ENCODE measurements at regions not wholly inside any gene's neighbourhood (a gene's known extent, or its start where the extent isn't known, plus 50 kb on each side); places are given as distances from the start of the nearest gene placed in this dataset.

DNA sequence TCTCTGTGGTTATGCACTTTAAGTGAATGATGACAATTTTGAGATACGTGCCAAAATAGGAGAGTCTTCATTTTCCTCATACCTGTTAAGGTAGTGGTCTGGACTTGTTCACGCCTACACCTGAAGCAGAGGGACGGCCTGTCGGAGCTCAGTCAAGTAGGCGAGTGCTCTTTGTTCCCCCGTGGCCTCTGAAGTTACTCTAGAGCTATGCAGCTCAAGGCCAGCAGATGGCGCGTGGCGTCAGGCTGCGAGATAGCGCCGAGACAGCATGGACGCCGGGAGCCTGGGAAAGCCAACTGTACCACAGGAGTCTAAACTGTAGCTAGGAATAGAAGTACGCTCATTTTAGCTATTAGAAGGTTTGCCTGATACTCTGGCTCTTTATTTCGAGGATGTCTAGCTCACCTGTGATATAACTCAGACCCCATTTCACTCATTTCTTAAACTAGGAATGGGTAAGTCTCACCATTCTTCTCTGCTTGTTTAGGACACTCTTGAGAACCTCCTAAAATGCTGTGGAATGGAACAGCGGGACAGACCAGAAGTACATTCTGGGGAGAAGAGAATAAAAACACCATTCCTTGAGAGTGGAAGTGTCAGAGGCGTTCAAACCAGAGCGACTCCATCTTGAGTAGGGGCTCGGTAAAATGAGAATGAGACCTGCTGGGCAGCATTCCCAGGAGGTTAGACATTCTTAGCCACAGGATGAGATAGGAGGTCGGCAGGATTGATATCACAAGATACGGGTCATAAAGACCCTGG, 267.4 kb upstream of the HMGA2 start:
- peak; percentile 44 to 78 (median 75) for DNase-seq

DNA sequence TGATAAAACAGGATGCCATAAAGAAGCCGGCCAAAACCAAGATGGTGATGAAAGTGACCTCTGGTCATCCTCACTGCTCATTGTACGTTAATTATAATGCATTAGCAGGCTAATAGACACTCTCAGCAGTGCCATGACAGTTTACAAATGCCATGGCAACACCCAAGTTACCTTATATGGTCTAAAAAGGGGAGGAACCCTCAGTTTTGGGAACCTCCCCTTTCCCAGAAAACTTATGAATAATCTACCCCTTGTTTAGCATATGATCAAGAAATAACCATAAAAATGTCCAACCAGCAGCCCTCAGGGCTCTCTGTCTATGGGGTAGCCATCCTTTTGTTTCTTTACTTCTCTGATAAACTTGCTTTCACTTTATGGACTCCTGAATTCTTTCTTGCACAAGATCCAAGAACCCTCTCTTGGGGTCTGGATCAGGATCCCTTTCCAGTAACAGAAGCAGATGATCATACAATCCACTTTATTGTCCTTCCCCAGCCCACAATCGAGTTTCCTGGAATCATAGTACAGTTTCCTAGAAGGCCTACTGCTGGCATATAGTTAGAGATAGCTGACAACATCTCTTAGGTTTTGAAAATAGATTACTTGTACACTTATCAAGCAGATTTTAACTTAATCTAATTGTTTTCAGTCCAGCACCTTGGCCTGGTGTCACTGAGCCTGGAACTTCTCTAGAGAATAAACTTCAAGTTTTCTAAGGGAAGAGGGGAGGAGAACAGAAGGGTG, 266.7 kb upstream of the HMGA2 start:
- DNase-seq = no peak

DNA sequence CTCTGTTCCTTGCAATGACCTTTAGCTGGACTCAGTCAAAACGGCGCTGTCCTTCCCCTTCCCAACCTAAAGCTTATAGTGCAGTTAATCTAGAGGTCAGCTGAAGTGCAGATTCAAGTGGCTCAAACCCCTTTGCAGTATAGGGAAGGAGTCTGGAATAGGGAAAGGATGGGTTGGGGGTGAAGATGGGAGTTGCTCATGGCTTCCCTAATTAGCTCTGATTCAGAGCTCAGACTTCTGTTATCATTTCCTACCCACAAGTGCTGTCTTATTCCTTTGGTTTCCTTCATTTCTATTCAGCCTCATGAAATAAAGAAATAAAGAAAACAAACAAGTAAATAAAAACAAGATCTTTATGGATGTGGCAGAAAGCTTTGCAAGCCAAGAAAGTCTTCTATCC, 264.0 kb upstream of the HMGA2 start:
- no peak for DNase-seq

DNA sequence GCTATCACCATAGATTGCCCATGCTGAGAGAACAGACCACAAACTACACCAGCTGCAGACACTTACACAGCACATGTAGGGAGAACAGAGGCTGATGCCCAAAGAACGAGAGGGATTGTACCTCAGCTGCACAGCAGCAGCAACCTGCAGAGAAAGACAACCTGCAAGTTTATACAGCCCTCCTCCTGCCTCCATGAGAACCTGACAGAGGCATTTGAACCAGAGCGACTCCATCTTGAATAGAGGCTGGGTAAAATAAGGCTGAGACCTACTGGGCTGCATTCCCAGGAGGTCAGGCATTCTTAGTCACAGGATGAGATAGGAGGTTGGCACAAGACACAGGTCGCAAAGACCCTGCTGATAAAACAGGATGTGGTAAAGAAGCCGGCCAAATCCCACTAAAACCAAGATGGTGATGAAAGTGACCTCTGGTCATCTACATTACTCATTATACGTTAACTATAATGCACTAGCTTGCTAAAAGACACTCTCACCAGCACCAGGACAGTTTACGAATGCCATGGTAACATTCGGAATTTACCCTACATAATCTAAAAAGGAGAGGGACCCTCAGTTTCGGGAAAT, 262.4 kb upstream of the HMGA2 start:
- DNase-seq = no peak

DNA sequence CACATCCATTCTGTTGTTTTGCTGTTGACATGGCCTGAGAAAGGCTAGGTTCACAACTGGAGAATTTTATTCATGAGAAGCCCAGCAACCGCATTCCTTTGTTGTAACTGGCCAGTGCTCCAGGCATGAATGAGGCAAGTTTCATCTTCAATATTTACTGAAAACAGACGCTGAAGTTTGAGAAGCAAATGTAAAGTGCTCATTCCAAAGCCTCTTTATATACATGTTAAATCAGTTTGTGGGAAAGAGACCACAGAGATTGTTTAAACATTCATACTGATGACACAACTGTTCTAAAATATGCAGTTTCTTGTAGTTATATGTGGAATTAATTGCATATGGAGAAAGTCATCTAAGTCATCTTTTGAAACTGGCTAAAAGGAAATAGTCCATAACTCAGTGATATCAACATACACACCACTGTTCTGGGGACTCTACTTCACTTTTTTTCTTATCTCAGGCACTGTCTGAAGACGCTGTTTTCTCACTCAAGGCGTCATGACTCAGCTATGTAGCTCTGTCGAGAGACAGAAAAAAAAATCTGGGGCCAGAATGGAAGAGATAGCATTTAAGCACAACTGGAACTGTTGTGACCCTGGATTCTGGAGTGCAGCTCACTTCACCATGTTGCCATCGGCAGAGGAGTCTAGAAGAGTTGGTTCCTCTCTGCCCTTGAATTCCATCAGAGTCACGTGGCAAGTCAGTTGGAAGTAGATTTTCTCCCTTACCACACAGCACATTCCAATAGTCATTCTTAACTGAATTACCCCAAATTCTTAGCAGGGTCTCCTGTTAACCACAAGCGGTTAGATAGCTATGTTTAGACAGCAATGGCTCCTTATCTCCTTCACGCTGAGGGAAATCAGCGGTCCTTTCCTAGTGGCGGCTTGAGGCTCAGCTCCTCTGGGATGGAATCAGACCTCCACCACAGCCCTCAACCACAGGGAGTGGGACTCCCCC, 258.4 kb upstream of the HMGA2 start:
- DNase-seq = no peak

DNA sequence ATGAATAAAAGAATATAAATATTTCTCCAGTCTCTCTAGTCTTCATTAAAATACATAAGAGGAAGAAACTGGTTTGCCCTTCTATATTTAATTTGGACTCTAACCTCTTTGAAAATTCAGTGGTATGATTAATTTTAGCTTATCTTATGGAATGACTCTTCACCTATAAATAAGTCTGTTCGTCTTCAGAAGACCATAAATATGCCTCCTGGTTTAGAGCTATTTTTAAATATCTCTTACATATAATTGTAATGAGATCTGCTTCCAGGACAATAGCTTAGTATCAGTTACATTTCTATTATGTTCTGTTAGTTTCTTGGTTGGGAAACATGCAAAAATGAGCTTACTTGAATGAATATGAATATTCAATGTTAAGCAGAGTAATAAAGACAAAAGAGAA, 257.5 kb upstream of the HMGA2 start:
- no peak for DNase-seq

DNA sequence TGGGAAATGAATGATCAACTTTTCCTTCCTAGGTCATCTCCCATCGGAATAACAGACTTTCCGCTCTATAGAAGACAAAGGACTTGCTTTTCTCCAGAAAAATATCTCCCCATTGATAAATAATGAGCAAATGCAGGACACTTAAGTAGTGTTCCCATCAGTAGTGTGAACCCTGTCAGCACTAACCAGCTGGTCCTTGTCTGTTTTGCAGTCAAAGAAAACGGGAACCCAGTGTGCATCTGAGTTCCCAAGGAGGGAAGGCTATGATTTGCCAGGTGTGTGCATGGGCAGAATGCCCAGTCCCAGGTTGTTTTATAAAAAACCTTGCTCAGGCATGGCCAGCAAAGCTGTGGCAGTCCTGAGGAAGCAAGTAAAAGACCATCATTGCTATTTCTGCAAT, 256.5 kb upstream of the HMGA2 start:
- DNase-seq = no peak

DNA sequence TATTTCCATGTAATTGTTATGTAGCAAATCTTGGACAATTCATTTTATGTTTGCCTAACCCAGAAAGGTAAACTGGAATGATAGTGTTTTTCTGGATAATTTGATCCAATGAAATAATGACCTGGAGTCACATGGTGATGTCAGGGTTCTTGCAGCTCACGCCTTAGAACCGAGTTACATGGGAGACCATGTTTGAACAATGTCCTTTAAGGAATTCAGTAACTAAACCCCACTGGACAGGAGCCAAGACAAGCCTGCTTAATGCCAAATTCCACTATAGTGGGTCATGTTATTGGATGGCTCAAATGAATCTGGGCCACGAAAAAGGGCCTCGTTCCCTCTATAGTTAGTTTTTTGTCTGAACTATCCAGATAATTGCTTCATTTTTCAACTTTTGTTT, 255.8 kb upstream of the HMGA2 start:
- no peak for DNase-seq

DNA sequence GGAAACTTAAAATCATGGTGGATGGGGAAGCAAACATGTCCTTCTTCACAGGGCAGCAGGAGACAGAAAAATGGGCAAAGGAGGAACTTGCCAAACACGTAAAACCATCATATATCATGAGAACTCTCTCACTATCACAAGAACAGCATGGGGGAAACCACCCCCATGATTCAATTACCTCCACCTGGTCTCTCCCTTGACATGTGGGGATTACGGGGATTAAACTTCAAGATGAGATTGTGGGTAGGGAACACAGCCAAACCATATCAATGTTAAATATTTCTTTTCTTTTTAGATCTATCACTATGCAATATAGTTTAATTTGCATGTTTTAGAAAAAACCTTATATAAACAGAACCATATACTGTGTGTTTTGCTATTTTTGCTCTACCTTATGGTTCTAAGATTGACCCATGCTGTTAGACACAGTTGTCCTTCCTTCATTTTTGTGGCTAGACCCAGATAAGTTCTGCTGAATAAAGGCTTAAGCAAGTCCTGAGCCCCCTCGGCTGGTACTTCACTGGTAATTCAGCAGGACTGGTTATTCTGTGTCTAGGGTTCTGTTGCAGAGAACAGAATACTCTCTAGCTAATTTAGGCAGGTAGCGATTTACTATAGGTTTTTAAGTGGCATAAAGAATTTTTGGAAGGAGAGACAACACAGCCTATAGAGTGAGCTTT, 253.7 kb upstream of the HMGA2 start:
- no peak for DNase-seq

DNA sequence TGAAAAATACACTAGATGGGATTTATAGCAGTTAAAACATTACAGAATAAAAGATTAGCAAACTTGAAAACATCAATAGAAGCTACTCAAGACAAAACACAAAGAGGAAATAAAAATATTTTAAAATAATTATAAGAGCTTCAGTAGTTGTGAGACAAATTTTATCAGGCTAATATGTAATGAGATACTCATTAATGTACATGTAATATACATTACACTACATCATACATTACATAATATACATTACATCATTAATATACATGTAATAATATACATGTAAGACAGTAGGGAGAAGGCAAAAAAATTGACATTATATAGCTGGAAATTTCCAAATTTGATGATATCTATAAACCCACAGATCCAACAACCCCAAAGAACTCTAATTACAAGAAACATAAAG, 249.4 kb upstream of the HMGA2 start:
- DNase-seq = no peak

DNA sequence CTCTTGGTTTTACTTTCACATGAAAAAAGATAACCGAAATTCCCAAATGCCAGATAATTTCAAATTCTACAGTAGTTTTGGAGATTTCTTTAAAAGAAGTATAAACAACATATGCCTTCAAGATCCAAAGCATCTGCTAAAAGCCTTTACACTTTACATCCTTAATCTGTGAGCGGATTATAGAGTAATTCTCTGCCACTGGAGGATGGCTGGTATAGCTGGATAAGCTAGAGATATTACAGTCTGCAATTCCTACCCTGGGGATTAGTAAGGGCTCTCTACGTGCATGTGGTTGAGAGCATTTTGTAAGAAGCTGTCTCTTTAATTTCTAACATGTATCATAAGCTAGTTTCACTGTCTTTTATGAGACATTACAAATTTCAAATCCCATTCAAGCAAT, 240.3 kb upstream of the HMGA2 start:
- no peak for DNase-seq

DNA sequence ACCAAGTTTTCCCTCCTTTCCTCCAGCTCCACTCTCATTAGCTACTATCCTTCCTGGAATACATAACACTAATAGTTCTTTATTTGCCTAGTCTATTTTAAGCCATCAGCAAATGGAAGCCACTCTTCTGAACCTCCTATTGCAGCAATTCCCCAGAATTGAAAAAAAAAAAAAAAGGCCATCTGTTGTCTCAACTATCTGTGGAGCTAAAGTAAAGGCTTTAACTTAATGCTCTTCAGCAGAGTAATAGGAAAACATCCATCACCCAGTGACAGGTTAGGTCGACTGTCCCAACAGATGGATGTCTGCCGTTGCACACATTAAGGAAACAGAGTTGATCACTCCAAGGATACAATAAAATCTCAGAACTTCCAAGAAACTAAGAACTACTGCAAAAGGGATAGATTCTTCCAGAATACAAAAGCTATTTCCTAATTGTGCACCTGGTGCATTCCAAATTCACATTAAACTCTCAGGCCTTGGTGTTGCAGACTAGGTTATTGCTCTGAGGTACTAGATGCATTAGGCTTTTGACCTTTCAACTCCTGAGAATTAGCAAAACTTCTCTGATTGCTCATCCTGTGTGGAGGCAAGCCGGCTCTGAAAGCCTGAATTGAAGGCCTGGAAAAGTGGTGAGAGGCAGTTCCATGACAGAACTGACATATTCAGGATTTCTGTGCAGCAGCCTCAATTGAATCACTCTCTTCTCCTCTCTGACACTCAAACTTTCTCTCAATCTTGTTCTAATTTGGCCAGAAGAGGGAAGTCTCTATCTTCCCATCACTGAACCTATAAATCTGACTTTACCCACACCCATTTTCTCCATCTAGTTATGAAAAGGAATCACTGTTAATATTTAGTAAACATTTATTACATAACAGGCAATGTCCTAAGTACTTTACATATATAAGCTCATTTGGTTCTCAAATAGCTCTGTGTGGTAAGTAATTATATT, 238.4 kb upstream of the HMGA2 start:
- DNase-seq = no peak

DNA sequence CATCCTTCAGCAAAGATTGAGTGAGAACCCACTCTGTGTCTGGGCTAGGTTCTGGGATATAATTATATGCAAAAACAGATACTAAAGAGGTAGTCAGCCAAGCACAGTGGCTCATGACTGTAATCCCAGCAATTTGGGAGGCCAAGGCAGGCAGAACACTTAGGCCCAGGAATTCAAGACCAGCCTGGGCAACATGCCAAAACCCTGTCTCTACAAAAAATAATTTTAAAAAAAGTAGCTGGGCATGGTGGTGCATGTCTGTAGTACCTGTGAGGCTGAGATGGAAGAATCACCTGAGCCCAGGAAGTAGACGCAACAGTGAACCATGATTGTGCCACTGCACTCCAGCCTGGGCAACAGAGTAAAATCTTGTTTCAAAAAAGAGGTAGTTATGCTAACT, 237.5 kb upstream of the HMGA2 start:
- no peak for DNase-seq

DNA sequence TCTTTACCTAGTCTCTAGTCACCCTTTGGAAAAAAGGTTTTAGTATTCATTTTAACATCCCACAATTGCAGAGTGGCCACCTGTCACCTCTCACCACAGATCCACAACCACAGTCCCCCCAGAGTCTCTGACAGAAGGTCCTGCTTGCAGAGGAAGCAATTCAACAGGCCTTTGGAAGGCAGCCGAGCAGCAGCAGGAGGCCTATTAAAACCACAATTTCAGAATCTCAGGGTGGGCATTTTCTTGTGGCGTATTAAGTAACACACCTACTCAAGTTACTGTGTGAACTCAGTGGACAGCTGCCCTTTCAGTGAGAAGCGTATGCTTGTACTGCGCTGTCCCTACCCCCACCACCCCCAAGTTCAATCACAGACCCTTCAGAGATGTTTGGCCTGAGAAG, 234.0 kb upstream of the HMGA2 start:
- DNase-seq = no peak

DNA sequence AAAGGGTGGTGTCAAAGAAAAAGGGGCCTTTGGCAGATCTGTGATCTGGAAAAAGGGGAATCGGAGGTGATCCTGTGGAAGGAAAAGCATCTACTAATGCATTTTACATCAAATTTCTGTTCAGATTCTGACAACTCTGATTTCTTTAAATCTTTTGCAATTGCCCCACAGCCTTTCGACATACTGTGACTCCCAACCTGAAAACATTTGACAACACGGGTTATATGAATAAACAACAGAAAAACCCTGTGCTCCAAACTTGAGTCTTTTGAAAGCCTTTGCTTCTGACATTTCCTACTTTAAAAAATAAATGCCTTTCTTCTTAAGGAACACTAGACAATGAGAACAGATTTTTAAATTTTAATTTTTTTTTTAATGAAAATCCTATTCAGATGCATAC, 231.9 kb upstream of the HMGA2 start:
- no peak for DNase-seq

DNA sequence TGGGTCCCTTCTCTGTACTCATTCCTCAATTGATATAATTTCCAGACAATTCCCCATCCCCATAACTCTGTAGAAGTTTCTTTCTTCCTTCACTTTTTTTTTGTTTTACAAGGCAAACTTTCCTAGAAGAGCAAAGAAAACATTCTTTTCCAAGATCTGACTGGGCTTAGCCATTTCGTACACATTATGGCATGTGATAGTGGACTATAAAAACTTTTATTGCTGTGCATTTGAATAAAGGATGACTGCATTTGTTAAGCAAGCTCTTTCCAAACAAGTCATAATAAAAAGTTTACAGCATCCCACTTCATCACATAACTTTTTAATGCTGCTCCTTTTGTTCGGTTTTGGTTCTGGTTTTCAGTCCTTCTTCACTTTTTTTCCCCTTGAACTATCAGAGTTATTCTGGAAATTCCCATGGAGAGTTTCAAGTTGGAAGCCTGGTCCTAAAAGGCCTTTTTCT, 231.0 kb upstream of the HMGA2 start:
- DNase-seq = no peak

DNA sequence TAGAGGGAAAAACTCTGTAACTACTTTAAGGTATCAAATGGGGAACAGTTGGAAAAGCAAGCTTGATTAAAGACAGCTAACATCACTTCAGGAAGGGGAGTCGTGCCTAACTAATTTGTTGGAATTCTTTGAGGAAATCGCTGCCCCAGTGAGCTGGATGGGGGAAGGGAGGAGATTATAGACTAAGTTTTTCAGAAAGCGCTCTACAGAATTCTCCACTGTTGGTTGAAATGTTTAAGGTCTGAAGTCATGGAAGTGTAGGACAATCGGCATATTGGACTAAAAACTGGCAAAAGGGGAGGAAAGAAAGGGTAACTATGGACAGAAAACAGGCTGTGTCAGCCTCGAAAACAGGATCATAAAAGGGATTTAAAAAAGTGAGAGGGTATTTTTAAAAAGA, 229.9 kb upstream of the HMGA2 start:
- DNase-seq = no peak

DNA sequence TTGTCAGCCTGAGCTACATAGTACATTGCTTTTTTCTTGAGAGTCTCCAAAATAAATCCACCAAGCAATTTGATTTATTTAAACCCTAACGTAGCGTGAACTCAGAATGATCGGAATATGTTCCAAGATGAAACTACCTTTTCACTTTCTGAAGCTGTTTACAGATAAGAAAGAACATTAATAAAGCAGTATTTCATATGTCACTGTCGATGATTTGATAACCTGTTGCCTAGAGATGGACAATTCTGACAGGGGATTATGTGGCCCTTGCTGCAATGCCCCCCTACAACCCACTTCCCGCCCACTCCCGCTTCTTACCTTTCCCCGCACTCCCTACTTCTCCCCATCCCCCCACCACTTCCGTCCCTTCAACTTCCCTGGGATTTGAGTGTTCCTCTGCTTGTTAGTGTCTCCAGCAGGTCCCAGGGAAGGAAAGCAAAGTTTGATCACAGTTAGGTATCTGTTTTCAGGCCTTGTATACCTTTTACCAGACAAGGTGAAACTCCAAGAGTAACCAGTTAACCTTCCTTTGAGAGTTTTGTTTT, 229.2 kb upstream of the HMGA2 start:
- DNase-seq = no peak

DNA sequence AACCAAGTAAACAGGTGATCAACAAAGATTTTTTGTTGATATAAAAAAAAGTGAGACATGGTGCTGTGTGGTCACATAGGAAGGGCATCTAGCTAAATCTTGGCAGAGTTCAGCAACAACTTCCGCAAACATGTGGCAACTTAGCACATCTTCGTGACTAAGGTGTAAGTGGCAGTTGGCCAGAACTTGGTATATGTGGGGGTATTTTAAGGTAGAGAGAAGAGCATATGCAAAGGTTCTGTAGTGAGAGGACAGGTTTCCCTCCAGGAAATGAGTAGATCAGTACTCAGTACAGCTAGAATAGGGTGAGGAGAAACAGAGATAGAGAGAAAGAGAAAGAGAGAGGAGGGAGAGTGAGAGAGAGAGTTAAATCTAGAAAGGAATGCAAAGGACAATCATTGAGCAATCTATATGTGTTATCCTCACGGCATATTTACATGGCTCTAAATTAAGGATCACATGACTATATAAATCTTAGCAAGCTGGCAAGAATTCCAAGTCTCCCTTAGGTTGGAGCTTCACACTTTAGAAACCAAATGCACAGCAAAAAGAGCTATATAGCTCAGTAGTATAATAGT, 227.7 kb upstream of the HMGA2 start:
- DNase-seq = no peak

DNA sequence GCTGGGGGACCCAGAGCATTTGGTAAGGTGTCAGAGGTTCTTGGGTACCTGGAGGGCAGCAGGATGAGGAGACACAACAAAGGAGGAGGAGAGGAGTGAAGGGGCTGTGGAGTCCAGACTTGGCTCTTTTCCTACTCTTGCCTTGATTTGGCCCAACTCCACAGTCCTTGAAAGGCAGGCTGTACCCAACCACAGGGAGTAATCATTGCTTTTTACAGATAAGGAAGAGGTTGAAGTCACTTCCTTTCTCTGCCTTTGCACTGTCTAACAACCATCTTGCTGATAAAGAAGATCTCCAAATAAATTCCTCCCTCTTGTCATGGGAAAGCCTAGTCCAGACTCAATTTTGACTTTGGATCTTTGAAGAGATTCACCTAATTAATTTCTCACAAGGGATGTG, 226.8 kb upstream of the HMGA2 start:
- DNase-seq = no peak

DNA sequence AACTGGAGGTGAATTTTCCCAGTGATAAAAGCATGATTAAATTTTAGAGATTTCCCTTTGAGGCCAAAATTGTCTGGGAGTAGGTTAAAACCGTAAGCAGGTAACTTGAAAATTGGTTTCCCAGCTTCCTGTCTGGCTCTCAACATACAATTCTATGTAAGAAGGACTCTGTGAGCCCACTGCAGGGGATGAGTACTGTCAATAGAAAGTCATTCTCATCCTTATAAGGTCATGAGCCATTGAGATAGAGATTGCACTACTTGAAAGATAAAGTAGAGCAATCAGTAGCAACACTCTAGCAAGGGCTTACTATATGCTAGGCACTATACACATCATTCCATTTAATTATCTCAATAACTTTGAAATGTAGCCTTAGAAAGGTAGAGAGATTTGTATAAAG, 225.6 kb upstream of the HMGA2 start:
- no peak for DNase-seq

All from NCI-H1417 (cell line).